ENCODE measurements at regions not wholly inside any gene's neighbourhood (a gene's known extent, or its start where the extent isn't known, plus 50 kb on each side); places are given as distances from the start of the nearest gene placed in this dataset.

- no peak for TF ChIP-seq CTCF (IDR thresholded peaks at IDR 0.05; ENCODE audit: extremely low read depth, low read depth, low read length)
- H4K20me1 ChIP-seq (ENCODE audit: insufficient read depth, low read length) = no peaks in the 10 kb centered on the region
- H2AFZ ChIP-seq (ENCODE audit: low read length) = no peak overlapping the region
- no peaks in the 10 kb centered on the region for H3K9me3 ChIP-seq (ENCODE audit: low read depth, low read length)
- no peaks in the 10 kb centered on the region for H3K27me3 ChIP-seq (ENCODE audit: insufficient read depth, low read length)
- no peak overlapping the region for H3K4me3 ChIP-seq (ENCODE audit: insufficient read depth, low read length)
- H3K79me2 ChIP-seq (ENCODE audit: insufficient read depth, low read length) = no peaks in the 10 kb centered on the region
- no peaks in the 10 kb centered on the region for H3K36me3 ChIP-seq (ENCODE audit: insufficient read depth, low read length)
- H3K27ac ChIP-seq (ENCODE audit: low read depth, low read length) = no peak overlapping the region
- no peak for DNase-seq (ENCODE audit: insufficient read length, low spot score, missing footprints)
- no peaks in the 10 kb centered on the region for H3K4me1 ChIP-seq (ENCODE audit: insufficient read depth, low read length)
- no peak overlapping the region for H3K4me2 ChIP-seq (ENCODE audit: insufficient read depth, low read length)
These were observed 262.8 kb upstream of the PLET1 start for GRCh38 chr11:112523477-112523876.

GRCh38 chr11:112523951-112524350, 263.3 kb upstream of the PLET1 start:
- Histone ChIP-seq H2AFZ (ENCODE audit: low read length) (no peak overlapping the region), H3K4me1 (ENCODE audit: insufficient read depth, low read length) (no peaks in the 10 kb centered on the region), H3K27ac (ENCODE audit: low read depth, low read length) (no peak overlapping the region), H3K36me3 (ENCODE audit: insufficient read depth, low read length) (no peaks in the 10 kb centered on the region), H3K4me3 (ENCODE audit: insufficient read depth, low read length) (no peak overlapping the region), H3K4me2 (ENCODE audit: insufficient read depth, low read length) (no peak overlapping the region), H3K79me2 (ENCODE audit: insufficient read depth, low read length) (no peaks in the 10 kb centered on the region), H3K27me3 (ENCODE audit: insufficient read depth, low read length) (no peaks in the 10 kb centered on the region), H3K9me3 (ENCODE audit: low read depth, low read length) (no peaks in the 10 kb centered on the region), H4K20me1 (ENCODE audit: insufficient read depth, low read length) (no peaks in the 10 kb centered on the region)
- DNase-seq (ENCODE audit: insufficient read length, low spot score, missing footprints) = no peak
- no peak for TF ChIP-seq CTCF (IDR thresholded peaks at IDR 0.05; ENCODE audit: extremely low read depth, low read depth, low read length)

GRCh38 chr11:112524798-112525197, 264.1 kb upstream of the PLET1 start:
- no peak for DNase-seq (ENCODE audit: insufficient read length, low spot score, missing footprints)
- no peak for TF ChIP-seq CTCF (IDR thresholded peaks at IDR 0.05; ENCODE audit: extremely low read depth, low read depth, low read length)
- H3K27me3 ChIP-seq (ENCODE audit: insufficient read depth, low read length) = no peaks in the 10 kb centered on the region
- no peaks in the 10 kb centered on the region for H3K9me3 ChIP-seq (ENCODE audit: low read depth, low read length)
- H3K4me2 ChIP-seq (ENCODE audit: insufficient read depth, low read length) = no peak overlapping the region
- no peak overlapping the region for H3K4me3 ChIP-seq (ENCODE audit: insufficient read depth, low read length)
- H2AFZ ChIP-seq (ENCODE audit: low read length) = no peak overlapping the region
- H3K4me1 ChIP-seq (ENCODE audit: insufficient read depth, low read length) = no peaks in the 10 kb centered on the region
- no peaks in the 10 kb centered on the region for H4K20me1 ChIP-seq (ENCODE audit: insufficient read depth, low read length)
- no peaks in the 10 kb centered on the region for H3K79me2 ChIP-seq (ENCODE audit: insufficient read depth, low read length)
- H3K36me3 ChIP-seq (ENCODE audit: insufficient read depth, low read length) = no peaks in the 10 kb centered on the region
- H3K27ac ChIP-seq (ENCODE audit: low read depth, low read length) = no peak overlapping the region

- no peaks in the 10 kb centered on the region for H3K9me3 ChIP-seq (ENCODE audit: low read depth, low read length)
- H3K36me3 ChIP-seq (ENCODE audit: insufficient read depth, low read length) = no peaks in the 10 kb centered on the region
- TF ChIP-seq CTCF (IDR thresholded peaks at IDR 0.05; ENCODE audit: extremely low read depth, low read depth, low read length) = no peak
- no peak for DNase-seq (ENCODE audit: insufficient read length, low spot score, missing footprints)
- no peaks in the 10 kb centered on the region for H3K4me1 ChIP-seq (ENCODE audit: insufficient read depth, low read length)
- no peak overlapping the region for H2AFZ ChIP-seq (ENCODE audit: low read length)
- no peaks in the 10 kb centered on the region for H3K27me3 ChIP-seq (ENCODE audit: insufficient read depth, low read length)
- no peaks in the 10 kb centered on the region for H3K79me2 ChIP-seq (ENCODE audit: insufficient read depth, low read length)
- H3K27ac ChIP-seq (ENCODE audit: low read depth, low read length) = no peak overlapping the region
- no peak overlapping the region for H3K4me3 ChIP-seq (ENCODE audit: insufficient read depth, low read length)
- no peak overlapping the region for H3K4me2 ChIP-seq (ENCODE audit: insufficient read depth, low read length)
- no peaks in the 10 kb centered on the region for H4K20me1 ChIP-seq (ENCODE audit: insufficient read depth, low read length)
These were observed 264.6 kb upstream of the PLET1 start for GRCh38 chr11:112525270-112525669.

Measured in osteoblast (primary cell).